GM23338 (cell line): ENCODE measurements at regions not wholly inside any gene's neighbourhood (a gene's known extent, or its start where the extent isn't known, plus 50 kb on each side); places are given as distances from the start of the nearest gene placed in this dataset.

ENCODE experiments used
- ATAC-seq: fragments of 200-7000 bp; cut with Tn5 transposase; 3 replicates; pipeline ENCODE4 v1.9.1; 2020
- DNase-seq: peaks from one replicate; pipeline ENCODE4 v3.0.0-alpha.2; 2015; ENCODE audit warnings: low spot score
- H2AFZ ChIP-seq: fragments of 200-600 bp; sonication (generic); 2 replicates; pipeline ENCODE4 v1.8.0; 2016; ENCODE audit warnings: antibody characterized with exemption, mild to moderate bottlenecking, moderate library complexity
- H3F3A ChIP-seq: fragments of 200-600 bp; sonication (generic); replicated peaks from 2 replicates; pipeline ENCODE4 v1.8.0; 2017; ENCODE audit warnings: antibody characterized with exemption, mixed run types, low read depth
- H3K27ac ChIP-seq: fragments of 200-600 bp; sonication (generic); 2 replicates; pipeline ENCODE4 v1.6.1; 2016; ENCODE audit warnings: low read depth
- H3K27me3 ChIP-seq: fragments of 200-600 bp; sonication (generic); 2 replicates; pipeline ENCODE4 v1.8.0; 2016; ENCODE audit warnings: mild to moderate bottlenecking, mixed run types, moderate library complexity; ENCODE audit not compliant: insufficient read depth
- H3K36me3 ChIP-seq: fragments of 200-600 bp; sonication (generic); 2 replicates; pipeline ENCODE4 v1.8.0; 2016; ENCODE audit warnings: mild to moderate bottlenecking; ENCODE audit not compliant: insufficient read depth
- H3K4me1 ChIP-seq: fragments of 200-600 bp; sonication (generic); 2 replicates; pipeline ENCODE4 v1.8.0; 2016; ENCODE audit warnings: mild to moderate bottlenecking, moderate library complexity; ENCODE audit not compliant: insufficient read depth
- H3K4me2 ChIP-seq: fragments of 200-600 bp; sonication (generic); 2 replicates; pipeline ENCODE4 v1.7.1; 2017; ENCODE audit warnings: mixed run types
- H3K4me3 ChIP-seq: fragments of 200-600 bp; sonication (generic); 2 replicates; pipeline ENCODE4 v1.6.1; 2016; ENCODE audit warnings: mixed run types
- H3K79me2 ChIP-seq: fragments of 200-600 bp; sonication (generic); replicated peaks from 2 replicates; pipeline ENCODE4 v1.8.0; 2017; ENCODE audit warnings: mild to moderate bottlenecking; ENCODE audit not compliant: insufficient read depth
- H3K9me2 ChIP-seq: fragments of 200-600 bp; sonication (generic); 2 replicates; pipeline ENCODE4 v1.8.0; 2017; ENCODE audit not compliant: insufficient read depth
- H4K20me1 ChIP-seq: fragments of 200-600 bp; sonication (generic); replicated peaks from 2 replicates; pipeline ENCODE4 v1.8.0; 2017; ENCODE audit warnings: mild to moderate bottlenecking; ENCODE audit not compliant: insufficient read depth
- H3K27ac Mint-ChIP-seq: 2 replicates; pipeline ENCODE4 v1.8.0; 2020; ENCODE audit warnings: inconsistent platforms, mild to moderate bottlenecking, moderate library complexity, mixed read lengths
- H3K27me3 Mint-ChIP-seq: 3 replicates; pipeline ENCODE4 v1.8.0; 2022; ENCODE audit warnings: low read depth, mild to moderate bottlenecking, moderate library complexity, mixed read lengths, inconsistent platforms; ENCODE audit not compliant: insufficient read depth, poor library complexity
- H3K36me3 Mint-ChIP-seq: 3 replicates; pipeline ENCODE4 v1.8.0; 2021; ENCODE audit warnings: low read depth, mild to moderate bottlenecking, inconsistent platforms, moderate library complexity, mixed read lengths
- H3K4me1 Mint-ChIP-seq: 3 replicates; pipeline ENCODE4 v1.8.0; 2020; ENCODE audit warnings: mild to moderate bottlenecking, inconsistent platforms, mixed read lengths
- H3K4me3 Mint-ChIP-seq: 3 replicates; pipeline ENCODE4 v1.8.0; 2021; ENCODE audit warnings: moderate library complexity, mild to moderate bottlenecking, inconsistent platforms, mixed read lengths
- H3K9me3 Mint-ChIP-seq: 3 replicates; pipeline ENCODE4 v1.8.0; 2020; ENCODE audit warnings: moderate library complexity, mild to moderate bottlenecking, inconsistent platforms, mixed read lengths
- CREB1 ChIP-seq: fragments of 250-450 bp; sonication (Bioruptor Pico); IDR thresholded peaks from 2 replicates; pipeline ENCODE4 v1.5.0; 2020; ENCODE audit warnings: low read depth, mild to moderate bottlenecking, moderate library complexity
- EZH2 ChIP-seq: fragments of 200-600 bp; sonication (generic); IDR thresholded peaks from one replicate; pipeline ENCODE4 v1.8.0; 2017; ENCODE audit warnings: antibody characterized with exemption, mild to moderate bottlenecking, low read depth; ENCODE audit not compliant: unreplicated experiment
- EZH2phosphoT487 ChIP-seq: fragments of 200-600 bp; sonication (generic); IDR thresholded peaks from one replicate; pipeline ENCODE4 v1.8.1; 2018; ENCODE audit warnings: antibody characterized with exemption; ENCODE audit not compliant: unreplicated experiment
- NANOG ChIP-seq: IDR thresholded peaks from 2 replicates; pipeline ENCODE4 v1.6.1; 2016; ENCODE audit warnings: antibody characterized with exemption, borderline replicate concordance
- STAT1 ChIP-seq: IDR thresholded peaks from one replicate; pipeline ENCODE4 v1.6.1; 2016; ENCODE audit warnings: antibody characterized with exemption; ENCODE audit not compliant: unreplicated experiment
- ZNF331 ChIP-seq: fragments of 250-450 bp; sonication (Bioruptor Pico); IDR thresholded peaks from 2 replicates; pipeline ENCODE4 v1.5.0; 2020; ENCODE audit warnings: low read depth, mild to moderate bottlenecking, moderate library complexity
- TF ChIP-seq, protein P1 (sequence below): fragments of 250-450 bp; sonication (Bioruptor Pico); IDR thresholded peaks from 2 replicates; pipeline ENCODE4 v1.5.0; 2020; ENCODE audit warnings: mild to moderate bottlenecking, moderate library complexity
- TF ChIP-seq, protein P2 (sequence below): IDR thresholded peaks from one replicate; pipeline ENCODE4 v1.6.1; 2018; ENCODE audit warnings: antibody characterized with exemption; ENCODE audit not compliant: unreplicated experiment
- TF ChIP-seq, protein P3 (sequence below), 2 experiments: fragments of 200-600 bp in 1 of 2; sonication (generic) in 1 of 2; conservative IDR thresholded peaks; 2 replicates each; pipeline versions ENCODE4 v1.5.1 to v1.6.1; 2016 to 2017; ENCODE audit warnings: antibody characterized with exemption in 2 of 2, low read depth in 2 of 2, mild to moderate bottlenecking in 2 of 2, moderate library complexity in 1 of 2
- TF ChIP-seq, protein P4 (sequence below): IDR thresholded peaks from 2 replicates; pipeline ENCODE4 v1.6.1; 2016; ENCODE audit warnings: antibody characterized with exemption

DNA sequence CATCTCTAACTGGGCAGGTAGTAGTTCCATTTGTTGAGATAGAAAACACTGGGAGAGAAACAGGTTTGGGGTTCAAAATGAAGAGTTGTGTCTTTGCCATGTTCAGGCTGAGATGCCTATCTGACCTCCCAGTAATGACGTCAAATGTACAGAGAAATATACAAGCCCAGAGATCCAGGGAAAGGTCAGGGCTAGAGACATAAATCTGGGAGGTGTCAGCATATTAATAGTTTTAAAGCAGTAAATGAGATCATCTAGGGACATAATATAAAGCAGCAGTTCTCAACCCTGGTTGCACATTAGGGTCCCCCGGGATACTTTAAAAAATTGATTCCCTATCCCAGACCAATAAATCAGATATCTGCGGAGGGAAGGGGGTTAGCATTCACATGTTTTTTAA, 501.5 kb downstream of the UQCRFS1 start:
- H3K4me1 Mint-ChIP-seq: no peaks in the 10 kb centered on the region
- no peaks in the 10 kb centered on the region; the same call in 1 of the 3 replicates for H3K36me3 Mint-ChIP-seq
- Histone ChIP-seq H3K4me2 (no peak overlapping the region), H2AFZ (no peak overlapping the region), H3K27ac (no peak overlapping the region), H4K20me1 (no peaks in the 10 kb centered on the region), H3F3A (no peaks in the 10 kb centered on the region), H3K4me3 (no peak overlapping the region), H3K36me3 (no peaks in the 10 kb centered on the region), H3K4me1 (no peaks in the 10 kb centered on the region), H3K27me3 (no peaks in the 10 kb centered on the region), H3K79me2 (no peaks in the 10 kb centered on the region), H3K9me2 (no peaks in the 10 kb centered on the region)
- H3K27ac Mint-ChIP-seq: no peak overlapping the region
- DNase-seq (no peak), ATAC-seq (no peak)
- peaks cover 2% of the 10 kb centered on the region for H3K27me3 Mint-ChIP-seq
- H3K4me3 Mint-ChIP-seq: no peak overlapping the region
- no peak for TF ChIP-seq EZH2phosphoT487
- TF ChIP-seq NANOG: no peak
- no peak for TF ChIP-seq CREB1 (CRISPR knock-in tag)
- TF ChIP-seq EZH2: no peak
- TF ChIP-seq STAT1: no peak
- TF ChIP-seq, protein P1, sequence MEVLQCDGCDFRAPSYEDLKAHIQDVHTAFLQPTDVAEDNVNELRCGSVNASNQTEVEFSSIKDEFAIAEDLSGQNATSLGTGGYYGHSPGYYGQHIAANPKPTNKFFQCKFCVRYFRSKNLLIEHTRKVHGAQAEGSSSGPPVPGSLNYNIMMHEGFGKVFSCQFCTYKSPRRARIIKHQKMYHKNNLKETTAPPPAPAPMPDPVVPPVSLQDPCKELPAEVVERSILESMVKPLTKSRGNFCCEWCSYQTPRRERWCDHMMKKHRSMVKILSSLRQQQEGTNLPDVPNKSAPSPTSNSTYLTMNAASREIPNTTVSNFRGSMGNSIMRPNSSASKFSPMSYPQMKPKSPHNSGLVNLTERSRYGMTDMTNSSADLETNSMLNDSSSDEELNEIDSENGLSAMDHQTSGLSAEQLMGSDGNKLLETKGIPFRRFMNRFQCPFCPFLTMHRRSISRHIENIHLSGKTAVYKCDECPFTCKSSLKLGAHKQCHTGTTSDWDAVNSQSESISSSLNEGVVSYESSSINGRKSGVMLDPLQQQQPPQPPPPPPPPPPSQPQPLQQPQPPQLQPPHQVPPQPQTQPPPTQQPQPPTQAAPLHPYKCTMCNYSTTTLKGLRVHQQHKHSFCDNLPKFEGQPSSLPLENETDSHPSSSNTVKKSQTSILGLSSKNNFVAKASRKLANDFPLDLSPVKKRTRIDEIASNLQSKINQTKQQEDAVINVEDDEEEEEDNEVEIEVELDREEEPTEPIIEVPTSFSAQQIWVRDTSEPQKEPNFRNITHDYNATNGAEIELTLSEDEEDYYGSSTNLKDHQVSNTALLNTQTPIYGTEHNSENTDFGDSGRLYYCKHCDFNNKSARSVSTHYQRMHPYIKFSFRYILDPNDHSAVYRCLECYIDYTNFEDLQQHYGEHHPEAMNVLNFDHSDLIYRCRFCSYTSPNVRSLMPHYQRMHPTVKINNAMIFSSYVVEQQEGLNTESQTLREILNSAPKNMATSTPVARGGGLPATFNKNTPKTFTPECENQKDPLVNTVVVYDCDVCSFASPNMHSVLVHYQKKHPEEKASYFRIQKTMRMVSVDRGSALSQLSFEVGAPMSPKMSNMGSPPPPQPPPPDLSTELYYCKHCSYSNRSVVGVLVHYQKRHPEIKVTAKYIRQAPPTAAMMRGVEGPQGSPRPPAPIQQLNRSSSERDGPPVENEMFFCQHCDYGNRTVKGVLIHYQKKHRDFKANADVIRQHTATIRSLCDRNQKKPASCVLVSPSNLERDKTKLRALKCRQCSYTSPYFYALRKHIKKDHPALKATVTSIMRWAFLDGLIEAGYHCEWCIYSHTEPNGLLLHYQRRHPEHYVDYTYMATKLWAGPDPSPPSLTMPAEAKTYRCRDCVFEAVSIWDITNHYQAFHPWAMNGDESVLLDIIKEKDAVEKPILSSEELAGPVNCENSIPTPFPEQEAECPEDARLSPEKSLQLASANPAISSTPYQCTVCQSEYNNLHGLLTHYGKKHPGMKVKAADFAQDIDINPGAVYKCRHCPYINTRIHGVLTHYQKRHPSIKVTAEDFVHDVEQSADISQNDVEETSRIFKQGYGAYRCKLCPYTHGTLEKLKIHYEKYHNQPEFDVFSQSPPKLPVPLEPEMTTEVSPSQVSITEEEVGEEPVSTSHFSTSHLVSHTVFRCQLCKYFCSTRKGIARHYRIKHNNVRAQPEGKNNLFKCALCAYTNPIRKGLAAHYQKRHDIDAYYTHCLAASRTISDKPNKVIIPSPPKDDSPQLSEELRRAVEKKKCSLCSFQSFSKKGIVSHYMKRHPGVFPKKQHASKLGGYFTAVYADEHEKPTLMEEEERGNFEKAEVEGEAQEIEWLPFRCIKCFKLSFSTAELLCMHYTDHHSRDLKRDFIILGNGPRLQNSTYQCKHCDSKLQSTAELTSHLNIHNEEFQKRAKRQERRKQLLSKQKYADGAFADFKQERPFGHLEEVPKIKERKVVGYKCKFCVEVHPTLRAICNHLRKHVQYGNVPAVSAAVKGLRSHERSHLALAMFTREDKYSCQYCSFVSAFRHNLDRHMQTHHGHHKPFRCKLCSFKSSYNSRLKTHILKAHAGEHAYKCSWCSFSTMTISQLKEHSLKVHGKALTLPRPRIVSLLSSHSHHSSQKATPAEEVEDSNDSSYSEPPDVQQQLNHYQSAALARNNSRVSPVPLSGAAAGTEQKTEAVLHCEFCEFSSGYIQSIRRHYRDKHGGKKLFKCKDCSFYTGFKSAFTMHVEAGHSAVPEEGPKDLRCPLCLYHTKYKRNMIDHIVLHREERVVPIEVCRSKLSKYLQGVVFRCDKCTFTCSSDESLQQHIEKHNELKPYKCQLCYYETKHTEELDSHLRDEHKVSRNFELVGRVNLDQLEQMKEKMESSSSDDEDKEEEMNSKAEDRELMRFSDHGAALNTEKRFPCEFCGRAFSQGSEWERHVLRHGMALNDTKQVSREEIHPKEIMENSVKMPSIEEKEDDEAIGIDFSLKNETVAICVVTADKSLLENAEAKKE: no peak
- TF ChIP-seq, protein P2, sequence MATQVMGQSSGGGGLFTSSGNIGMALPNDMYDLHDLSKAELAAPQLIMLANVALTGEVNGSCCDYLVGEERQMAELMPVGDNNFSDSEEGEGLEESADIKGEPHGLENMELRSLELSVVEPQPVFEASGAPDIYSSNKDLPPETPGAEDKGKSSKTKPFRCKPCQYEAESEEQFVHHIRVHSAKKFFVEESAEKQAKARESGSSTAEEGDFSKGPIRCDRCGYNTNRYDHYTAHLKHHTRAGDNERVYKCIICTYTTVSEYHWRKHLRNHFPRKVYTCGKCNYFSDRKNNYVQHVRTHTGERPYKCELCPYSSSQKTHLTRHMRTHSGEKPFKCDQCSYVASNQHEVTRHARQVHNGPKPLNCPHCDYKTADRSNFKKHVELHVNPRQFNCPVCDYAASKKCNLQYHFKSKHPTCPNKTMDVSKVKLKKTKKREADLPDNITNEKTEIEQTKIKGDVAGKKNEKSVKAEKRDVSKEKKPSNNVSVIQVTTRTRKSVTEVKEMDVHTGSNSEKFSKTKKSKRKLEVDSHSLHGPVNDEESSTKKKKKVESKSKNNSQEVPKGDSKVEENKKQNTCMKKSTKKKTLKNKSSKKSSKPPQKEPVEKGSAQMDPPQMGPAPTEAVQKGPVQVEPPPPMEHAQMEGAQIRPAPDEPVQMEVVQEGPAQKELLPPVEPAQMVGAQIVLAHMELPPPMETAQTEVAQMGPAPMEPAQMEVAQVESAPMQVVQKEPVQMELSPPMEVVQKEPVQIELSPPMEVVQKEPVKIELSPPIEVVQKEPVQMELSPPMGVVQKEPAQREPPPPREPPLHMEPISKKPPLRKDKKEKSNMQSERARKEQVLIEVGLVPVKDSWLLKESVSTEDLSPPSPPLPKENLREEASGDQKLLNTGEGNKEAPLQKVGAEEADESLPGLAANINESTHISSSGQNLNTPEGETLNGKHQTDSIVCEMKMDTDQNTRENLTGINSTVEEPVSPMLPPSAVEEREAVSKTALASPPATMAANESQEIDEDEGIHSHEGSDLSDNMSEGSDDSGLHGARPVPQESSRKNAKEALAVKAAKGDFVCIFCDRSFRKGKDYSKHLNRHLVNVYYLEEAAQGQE: no peak
- TF ChIP-seq, protein P3, sequence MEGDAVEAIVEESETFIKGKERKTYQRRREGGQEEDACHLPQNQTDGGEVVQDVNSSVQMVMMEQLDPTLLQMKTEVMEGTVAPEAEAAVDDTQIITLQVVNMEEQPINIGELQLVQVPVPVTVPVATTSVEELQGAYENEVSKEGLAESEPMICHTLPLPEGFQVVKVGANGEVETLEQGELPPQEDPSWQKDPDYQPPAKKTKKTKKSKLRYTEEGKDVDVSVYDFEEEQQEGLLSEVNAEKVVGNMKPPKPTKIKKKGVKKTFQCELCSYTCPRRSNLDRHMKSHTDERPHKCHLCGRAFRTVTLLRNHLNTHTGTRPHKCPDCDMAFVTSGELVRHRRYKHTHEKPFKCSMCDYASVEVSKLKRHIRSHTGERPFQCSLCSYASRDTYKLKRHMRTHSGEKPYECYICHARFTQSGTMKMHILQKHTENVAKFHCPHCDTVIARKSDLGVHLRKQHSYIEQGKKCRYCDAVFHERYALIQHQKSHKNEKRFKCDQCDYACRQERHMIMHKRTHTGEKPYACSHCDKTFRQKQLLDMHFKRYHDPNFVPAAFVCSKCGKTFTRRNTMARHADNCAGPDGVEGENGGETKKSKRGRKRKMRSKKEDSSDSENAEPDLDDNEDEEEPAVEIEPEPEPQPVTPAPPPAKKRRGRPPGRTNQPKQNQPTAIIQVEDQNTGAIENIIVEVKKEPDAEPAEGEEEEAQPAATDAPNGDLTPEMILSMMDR (conservative IDR thresholded peaks at IDR 0.05; ENCODE audit: low read depth in 2 of 2): no peak
- TF ChIP-seq, protein P4, sequence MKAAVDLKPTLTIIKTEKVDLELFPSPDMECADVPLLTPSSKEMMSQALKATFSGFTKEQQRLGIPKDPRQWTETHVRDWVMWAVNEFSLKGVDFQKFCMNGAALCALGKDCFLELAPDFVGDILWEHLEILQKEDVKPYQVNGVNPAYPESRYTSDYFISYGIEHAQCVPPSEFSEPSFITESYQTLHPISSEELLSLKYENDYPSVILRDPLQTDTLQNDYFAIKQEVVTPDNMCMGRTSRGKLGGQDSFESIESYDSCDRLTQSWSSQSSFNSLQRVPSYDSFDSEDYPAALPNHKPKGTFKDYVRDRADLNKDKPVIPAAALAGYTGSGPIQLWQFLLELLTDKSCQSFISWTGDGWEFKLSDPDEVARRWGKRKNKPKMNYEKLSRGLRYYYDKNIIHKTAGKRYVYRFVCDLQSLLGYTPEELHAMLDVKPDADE: no peak
- TF ChIP-seq ZNF331: no peak
- no peaks in the 10 kb centered on the region for H3K9me3 Mint-ChIP-seq
